HG03066 (cell line): ENCODE measurements at regions not wholly inside any gene's neighbourhood (a gene's known extent, or its start where the extent isn't known, plus 50 kb on each side); places are given as distances from the start of the nearest gene placed in this dataset.

Experiments used
- ATAC-seq: cut with Tn5 transposase; IDR thresholded peaks from one replicate; pipeline ENCODE4 v1.9.1; 2021; ENCODE audit warnings: low read depth; ENCODE audit not compliant: unreplicated experiment

DNA sequence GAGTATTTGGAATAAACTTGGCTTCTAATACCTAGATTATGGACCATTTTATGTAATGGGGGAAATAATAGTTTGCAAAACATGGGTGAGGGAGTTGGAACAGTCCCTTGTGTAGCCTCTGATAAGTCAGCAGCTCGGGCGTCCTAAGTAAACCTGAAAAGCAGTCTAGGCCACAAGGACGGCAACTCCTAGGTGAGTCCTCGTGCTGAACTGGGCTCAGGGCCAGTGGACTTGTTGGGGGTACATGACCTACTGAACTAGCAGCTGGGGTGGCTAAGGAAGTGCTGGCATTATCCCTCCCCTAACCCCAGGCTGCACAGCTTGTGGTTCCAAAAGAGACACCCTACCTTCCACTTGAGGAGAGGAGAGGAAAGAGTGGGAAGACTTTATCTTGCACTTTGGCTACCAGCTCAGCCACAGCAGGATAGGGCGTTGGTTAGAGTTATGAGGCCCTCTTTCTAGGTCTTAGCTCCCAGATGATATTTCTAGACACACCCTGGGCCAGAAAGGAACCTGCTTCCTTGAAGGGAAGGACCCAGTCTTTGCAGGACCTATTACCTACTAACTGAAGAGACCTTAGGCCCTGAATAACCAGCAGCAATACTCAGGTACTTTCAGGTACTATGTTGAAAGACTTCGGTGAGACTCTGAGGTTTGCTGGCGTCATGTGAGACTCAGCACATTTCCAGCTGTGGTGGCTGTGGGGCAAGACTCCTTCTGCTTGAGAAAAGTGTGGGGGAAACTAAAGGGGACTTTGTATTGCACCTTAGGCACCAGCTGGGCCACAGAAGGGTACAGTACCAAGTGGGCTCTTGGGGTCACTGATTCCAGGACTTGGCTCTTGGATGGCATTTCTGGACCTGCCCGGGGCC lies 71.0 kb downstream of the AQP4 start:
- no peak for ATAC-seq

DNA sequence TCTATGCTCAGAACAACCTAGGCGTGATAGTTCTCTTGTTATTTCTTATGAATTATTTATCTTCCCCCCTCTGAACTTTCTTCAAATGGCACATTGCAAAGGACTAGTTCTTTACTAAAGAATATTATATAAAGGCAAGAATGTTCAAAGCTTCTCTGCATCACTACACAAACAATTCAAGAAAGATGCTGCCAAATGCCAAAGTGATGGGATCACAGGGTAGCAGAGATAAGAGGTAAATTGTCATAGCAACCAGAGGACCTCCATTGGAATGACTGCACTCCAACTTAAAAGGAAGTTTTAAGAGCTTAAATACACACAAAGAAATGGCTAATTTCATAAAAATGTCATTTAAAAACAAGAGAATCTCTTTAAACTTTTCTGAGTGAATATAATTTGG lies 72.8 kb downstream of the AQP4 start:
- ATAC-seq: no peak

DNA sequence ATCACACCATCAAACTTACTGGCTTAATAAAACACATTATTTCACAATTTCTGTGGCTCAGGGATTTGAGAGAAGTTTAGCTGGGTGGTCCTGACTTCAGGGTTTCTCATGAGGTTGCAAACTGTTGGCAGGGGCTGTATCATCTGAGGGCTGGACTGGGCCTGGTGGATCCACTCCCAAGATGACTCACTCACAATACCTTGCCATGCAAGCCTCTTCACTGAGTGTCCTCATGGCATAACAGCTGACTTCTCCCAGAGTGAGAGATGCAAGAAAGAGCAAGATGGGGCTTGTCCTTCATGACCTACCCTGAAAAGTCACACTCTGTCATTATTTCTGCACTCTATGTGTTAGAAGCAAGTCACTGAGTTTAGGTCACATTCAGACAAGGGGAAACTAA lies 73.8 kb downstream of the AQP4 start:
- no peak for ATAC-seq

DNA sequence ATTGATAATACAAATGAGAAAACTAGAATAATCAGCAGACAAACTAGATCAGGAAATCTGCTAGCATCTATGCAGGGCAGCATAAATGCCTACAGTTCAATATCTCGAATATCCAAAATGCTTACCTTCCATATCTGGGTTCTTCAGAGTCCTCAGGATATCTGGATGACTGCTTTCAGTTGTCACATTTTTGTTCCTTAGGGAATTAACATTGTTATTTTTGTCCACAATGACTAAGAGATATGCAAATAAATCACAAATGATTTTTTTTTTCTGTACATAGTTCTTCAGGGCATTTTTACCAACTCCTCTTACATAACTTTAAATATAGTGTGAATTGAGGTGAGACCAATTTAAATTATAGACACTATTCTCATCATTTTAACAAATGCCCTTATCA lies 80.9 kb downstream of the AQP4 start:
- ATAC-seq: no peak

DNA sequence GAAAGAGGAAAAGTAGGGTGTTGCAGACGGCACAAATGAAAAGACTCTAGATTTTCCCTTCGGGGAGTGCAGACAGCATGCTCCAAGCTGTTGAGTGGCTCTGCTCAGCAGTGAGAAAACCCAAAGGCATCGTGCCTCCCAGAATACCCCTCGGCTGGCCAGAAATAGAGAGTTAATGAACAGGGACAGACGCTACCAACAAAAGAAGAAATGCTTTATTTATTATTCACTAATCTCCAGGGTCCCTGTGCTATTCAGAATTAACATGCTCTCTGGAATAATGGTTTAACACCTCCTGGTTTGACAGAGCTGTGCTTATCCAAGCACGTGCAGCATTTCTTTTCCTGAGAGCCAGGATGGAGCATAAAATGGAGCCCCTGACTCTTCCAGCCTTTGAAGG lies 82.3 kb downstream of the AQP4 start:
- no peak for ATAC-seq

DNA sequence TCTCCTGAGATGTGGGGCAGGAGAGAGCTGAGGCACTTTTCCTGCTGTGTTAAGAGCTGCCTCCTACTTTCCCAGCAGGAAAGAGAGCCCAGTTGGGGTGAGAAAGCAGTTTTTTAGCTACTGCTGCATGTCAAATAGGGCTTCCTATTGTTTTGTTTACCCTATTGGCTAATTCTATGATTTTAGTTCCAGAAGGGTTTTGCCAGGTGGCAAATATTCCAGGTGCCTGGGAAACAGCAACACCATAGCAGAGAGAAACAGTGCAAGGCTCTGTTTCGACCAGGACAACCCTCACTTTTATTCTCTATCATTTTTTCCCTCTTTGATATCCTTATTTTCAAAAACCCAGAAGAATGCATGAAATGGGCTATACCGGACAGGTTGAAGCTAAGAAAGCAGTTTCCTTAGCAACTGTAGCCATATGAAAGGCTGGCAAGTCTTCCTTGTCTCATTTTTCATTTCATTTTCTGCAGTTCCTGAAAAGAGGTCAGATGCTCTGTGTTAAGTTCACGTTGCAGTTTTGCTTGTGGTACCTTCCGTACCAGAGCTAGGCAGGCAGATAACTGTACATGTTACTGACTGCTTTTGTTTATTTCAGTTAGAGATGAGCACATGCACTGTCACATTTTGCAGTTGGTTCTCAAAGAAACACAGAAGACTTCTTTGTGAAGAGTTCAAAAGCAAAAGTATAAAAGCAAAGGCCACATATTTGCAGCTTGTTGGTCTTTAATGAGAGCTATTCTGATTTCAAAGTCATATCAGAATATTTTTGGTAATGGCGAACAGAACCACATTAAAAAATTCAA lies 84.8 kb downstream of the AQP4 start:
- no peak for ATAC-seq

DNA sequence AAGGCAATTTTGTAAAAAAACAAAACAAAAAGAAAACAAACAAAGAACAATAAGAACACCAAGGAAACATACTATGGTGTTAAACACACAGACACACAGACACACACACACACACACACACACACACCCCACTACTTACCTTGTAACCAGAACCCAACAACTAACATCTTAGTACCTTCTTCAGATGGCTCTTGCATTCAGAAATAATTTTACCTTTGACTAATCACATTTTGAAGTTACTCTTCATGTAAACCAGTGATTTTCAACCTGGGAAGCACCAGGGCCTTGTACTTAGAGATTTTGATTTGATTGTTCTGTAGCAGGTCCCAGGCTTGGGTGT lies 87.5 kb downstream of the AQP4 start:
- no peak for ATAC-seq

DNA sequence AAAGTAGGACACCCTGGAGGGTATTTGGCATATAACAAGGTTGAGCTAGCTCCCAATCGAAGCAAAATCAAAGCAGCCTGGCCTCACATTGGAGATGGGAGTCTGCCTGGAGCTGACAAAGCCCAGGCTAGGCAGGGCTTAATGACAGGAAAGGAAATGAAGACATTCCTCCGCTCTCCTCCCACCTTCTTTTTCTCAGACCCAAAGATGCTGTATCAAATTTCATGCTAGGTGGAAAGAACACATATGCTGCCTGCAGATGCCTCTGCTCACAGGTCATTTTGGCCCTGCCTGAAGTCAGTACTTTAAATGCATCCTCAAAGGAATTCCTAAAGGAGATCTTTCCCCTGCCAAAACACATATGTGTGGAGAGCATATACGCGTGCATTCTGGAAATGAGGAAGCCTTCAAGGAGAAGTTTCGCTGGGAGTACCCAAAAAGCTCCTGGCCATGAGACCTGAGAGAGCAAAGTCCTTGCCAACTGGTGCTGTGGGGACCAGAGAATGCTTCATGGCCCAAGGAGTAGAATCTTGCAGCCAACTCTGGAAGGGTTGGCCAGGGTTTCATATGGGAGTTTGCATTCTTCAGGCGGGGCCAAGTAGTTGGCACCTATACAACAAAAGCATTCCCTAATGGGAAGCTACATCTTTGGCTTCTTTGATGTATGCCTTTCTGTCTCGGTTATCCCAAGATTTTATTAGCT lies 88.0 kb downstream of the AQP4 start:
- ATAC-seq: no peak

DNA sequence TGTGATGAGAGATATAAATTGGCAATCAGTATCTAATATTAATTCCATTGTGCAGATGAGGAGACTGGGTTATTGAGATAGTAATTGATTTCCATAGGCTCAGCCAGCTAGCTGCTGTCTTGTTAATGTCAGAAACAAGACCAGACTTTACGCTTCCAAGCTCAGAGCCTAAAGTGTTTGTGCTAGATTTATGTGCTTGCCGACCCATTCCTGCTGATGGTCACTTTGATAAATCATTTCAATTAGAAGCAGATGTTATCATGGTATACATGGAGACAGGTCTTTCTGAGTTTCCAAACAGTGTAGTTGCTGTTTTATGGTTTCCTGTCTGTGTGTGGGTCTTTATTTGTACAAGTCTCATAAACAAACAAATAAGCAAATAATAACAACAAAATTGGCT lies 92.8 kb downstream of the AQP4 start:
- no peak for ATAC-seq

DNA sequence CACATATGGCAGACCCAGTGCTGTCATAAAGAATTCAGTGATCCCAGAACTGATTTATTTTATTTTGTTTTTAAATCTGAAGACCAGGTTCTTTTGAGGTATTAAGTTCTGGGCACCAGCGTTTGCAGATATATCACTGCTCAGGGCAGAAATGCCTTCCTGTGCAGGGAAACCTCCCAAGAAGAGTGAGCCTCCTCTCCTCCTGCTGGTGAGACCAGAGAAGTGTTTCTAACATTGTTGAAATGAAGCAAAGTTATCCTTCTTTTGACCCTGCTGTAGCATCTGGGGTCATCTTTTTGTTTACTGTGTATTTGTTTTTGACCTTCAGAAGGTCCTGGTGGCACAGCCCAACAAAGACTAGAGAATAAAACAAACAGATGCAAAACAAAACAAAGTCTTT lies 94.0 kb downstream of the AQP4 start:
- no peak for ATAC-seq

DNA sequence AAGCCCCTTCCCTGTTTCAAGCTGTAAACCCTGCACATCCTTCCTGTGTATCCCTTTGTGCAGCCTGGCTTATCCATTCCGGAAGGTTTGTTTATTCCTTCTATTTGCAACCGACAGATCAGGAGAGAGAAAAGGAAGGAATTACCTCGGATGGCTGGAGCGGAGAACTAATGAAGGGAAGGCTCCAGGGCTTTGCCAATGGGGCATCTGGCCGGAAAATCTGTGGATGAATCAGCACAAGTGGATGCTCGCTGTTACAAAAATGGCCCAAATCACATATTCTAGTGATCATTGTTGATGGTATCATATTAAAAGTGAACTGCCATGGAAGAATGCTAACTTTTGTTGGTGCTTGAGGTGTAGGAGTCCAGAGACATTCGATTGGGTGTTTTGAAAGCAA lies 97.1 kb downstream of the AQP4 start:
- no peak for ATAC-seq

DNA sequence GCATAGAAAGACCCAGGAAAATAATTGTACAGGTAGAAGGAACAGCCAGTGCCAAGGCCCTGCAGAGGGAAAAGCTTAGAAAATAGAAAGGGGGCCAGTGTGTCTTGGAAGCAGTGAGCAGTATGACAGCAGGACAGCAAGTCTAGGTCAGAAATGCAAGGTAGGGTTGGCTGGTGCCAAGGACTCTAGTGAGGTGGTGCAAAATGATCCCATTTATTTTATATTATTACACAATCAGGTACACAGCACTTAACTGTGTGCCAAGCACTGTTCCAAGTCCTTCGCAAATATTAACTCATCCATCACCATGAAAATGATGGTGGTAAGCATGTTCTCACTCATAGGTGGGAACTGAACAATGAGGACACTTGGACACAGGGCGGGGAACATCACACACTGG lies 100.0 kb downstream of the AQP4 start:
- ATAC-seq: no peak

DNA sequence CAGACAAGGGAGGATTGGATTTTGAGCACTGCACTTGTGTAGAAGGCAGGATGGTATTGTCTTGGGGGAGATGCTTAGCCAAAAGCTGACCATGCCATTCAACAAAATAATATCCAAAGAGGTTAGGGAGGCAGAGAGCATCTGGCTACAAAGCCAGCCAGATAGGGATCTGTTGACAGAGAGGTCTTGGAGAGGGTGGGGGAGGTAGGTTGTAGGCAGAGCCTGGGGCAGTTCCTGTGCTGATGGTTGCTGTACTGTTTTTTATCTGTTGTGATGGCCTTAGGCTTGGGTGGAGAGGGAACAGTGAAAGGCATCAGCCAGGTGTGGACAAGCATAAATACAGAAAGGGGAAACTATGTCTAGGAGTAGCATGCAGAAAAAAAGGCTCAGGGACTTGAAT lies 100.9 kb downstream of the AQP4 start:
- no peak for ATAC-seq

DNA sequence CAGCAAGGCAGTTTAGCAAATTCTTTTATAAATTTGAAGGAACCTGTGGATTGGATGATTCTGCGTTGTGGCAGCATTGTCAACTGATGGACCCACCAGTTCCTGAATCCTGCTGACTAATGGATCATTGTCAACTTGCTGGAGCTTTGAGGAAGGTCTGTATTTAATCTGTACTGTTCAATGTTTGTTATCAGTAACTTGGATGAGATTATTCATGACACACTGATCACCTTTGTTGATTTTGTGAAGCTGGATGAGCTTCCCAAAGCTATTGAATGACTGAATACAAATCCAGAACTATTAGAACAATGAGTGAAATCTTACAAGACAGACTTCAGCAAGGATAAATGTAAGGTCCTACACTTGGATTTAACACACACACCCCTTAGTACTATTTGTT lies 101.3 kb downstream of the AQP4 start:
- no peak for ATAC-seq

DNA sequence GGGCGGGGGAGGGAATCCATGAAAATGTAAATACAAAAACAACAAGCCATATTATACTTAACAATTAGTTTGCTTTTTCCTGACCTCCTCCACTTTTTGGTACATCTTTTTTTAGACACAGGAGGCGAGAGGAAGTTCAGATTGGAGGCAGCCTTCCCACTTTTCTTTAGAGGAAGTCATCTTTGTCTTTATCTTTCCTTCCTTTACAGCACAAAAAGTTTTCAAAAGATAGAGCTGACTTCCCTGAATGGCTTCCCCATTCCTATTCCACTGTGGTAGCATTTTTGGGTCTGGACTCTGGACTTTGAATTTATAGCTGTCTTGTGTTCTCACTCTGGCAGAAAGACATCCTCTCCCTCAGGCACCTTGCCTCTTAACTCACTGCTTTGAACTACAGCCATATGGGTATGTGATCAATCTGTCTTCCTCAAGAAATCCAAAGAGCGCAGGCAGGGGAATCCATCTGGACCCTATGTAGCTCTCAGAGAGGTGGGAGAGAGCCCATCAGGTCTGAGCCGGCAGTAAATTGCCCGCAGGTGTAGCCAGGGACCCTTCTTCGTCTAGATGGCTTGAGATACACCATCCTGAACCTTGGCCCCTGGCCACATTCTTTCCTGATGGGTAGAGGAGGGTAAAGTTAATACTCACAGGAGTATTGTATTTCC lies 101.9 kb downstream of the AQP4 start:
- ATAC-seq: no peak

DNA sequence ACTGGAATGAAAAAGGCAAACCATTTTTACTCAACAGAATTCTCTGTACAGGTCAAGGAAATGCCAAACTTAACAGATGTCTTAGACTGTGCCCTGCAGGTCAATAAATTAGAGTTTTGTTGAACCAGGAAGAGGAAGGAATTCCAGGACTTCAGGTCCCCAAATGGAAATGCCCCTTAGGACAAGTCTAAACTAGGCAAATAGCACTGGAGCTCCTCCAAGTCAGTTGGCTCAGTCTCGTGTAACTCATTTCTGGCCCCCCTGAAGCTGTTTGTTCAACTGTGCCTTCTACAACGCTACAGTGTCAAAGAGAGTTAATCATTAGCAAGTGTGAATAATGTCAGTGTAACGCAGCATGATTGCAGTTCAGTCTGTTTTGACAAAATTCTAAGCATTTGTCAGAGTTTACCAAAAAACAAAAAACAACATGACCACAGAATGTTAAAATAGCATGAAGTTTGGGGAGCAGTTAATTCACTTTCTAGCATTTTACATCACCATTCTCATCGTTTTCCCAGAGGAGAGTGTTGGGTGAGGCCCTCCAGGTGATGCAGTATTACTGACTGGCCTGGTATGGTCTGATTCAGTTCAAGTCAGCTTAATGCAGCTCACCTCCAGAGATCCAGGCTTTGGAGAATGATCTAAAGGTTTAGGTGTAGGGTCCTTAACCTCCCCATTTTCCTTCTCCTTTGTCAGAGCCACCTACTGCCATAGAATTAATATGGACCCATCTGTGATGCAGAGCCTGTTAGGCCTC lies 108.1 kb downstream of the AQP4 start:
- ATAC-seq: no peak

DNA sequence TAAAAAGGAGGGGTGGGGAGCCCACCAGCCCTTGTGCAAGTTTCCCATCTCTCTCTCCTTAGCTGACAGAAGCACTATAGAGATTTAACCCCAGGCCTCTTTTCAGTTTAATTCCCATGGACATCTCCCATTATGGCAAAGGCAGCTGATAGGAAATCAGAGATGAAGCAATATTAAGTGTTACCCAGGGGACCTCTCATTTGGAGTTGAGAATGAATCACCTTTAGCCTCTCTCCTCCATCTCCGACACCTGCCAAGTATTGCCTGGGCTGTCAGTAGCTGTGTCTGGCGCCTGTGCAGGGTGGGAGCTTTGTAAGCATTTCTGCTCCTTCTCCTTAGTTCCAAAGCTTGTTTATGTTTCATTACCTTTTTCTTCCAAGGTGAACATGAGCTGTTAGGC lies 109.0 kb downstream of the AQP4 start:
- no peak for ATAC-seq

DNA sequence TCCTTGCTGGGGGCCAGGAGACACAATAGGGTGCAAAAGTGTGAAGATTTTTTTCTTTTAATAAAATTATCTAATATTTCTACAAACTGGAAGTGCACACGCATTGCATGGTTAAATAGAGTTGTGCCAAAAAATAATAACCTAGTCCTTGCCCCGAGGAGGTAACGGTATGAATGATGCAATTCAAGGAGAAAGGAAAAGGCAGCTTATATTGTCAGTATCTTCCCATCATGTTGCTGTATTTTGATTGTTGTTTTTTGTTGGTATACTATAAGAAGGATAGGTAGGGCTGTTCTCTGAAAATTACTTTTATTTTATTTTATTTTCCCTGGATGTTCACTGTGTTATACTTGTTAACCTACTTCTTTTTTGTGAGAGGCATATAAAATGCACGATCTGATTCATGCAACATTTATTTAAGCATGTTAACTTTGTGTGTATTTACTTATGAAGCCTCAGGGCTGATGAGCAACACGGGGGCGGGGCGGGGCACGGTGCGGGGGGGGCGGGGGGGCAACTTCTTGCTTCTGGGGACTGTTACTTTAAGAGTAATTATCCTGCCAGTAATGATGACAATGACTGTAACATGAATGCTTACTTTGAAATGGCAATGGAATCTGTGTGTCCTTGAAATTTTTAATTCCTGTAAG lies 118.6 kb downstream of the AQP4 start:
- ATAC-seq: no peak

DNA sequence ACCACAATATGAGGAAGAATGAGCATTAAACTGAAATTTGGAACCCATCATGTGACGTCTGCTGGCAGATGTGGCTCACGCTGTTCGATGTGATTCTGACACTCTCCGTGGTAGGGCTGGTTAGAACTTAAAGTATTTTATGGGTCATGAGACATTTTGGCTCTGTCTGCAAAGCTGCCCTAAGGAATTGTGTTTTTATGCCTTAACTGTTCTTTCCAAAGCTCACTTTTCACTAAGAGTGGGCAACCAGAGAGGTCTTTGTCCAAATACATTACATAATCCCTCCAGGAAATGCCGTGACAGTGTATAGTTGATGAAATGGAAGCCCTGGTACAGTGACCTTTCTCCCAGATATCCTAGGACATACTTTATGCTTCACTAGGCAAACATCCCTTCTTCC lies 119.1 kb downstream of the AQP4 start:
- ATAC-seq: no peak
